ENCODE measurements at regions not wholly inside any gene's neighbourhood (a gene's known extent, or its start where the extent isn't known, plus 50 kb on each side); places are given as distances from the start of the nearest gene placed in this dataset.
A peak's percentile ranks its signal among the peaks of the same experiment; 100 is the strongest.

DNA sequence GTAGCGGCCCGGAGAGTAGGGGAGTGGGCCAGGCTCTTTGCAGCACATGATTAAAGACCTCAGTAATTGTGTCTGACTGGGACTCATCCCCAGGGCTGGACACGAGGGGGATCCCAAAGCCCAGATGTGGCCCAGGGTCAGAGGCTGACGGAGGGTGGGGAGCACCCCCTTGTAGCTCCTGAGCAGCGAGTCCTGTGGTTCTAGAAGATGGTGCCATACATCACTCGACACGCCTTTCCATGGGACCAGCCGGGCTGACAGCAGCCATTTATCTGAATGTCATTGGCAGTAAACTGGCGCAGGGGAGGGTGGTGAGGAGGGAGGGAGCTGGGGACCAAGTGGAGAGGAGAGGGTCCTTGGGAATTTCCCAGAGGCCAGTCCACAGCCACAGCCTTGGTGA lies 65.1 kb upstream of the FAM222A start:
- DNase-seq (ENCODE audit: low read depth in 4 of 4, low spot score in 2 of 4) = no peak

DNA sequence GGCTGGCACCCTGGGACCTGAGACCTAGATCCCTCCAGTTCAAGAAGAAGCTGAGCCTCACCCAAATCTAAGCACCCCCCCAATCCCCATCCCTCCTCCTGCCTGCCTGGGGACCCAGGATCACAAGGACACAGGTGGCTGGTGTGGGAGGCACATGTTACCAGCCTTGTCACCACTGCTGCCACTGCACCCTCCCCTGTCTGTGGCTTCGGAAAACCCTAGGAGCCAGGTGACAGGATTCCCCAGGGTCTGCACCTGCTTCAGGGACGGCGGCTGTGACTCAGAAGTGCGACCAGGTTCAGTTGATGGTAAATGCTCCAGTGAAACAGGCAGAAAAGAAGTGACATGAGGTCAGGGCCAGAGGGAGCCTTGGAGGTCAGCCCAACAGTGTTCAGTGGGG lies 62.8 kb upstream of the FAM222A start:
- no peak for DNase-seq (ENCODE audit: low read depth in 4 of 4, low spot score in 2 of 4)

GRCh38 chr12:109651596-109651995 lies 62.0 kb upstream of the FAM222A start:
- DNase-seq (ENCODE audit: low read depth in 4 of 4, low spot score in 2 of 4) = no peak

DNA sequence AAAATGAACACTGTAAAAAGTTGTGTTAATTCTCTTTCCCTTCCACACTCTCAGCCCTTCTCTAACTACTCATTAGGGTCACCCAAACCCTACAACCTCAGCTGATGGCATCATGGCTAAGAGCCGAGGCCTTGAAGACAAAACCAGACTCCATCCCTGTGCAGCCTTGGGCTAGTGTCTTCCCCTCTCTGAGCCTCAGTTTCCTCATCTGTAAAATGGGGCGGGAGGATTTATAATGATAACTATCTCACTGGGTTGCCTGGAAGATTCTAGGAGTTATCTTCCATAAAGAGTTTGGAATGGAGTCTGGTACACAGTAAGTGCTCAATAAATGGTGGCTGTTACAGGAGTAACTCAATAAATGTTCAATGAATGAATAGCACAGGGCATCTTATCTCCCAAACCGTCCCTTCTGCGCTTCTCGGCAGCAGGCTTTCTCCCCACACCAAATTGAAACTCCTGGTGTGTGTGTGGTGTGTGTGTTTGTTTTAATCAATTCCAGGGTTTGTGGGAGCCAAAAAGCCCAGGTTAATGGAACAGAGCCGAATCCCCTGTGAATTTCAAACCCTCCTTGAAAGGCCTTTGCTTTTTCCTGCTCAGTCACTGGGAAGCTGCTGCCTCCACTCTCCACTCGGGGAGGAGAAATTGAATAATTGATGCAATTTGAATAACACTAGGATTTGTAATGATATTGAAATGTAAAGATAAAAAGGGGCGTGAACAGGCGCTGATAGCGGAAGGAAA lies 61.2 kb upstream of the FAM222A start:
- no peak for DNase-seq (ENCODE audit: low read depth in 4 of 4, low spot score in 2 of 4)

DNA sequence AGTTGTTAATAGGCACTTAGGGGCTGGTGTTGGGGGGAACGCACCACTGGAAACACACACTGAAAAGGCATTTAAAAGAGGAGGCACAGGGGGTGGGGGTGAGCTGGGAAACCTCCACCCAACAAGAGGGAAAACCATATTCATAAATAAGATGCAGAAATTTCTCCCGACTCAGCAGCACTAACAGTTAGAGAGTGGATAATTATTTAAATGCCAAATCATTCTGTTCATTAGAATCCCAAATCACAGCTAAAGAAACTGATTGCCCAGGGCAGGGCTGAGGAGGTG lies 60.7 kb upstream of the FAM222A start:
- DNase-seq (ENCODE audit: low read depth in 4 of 4, low spot score in 2 of 4) = no peak

DNA sequence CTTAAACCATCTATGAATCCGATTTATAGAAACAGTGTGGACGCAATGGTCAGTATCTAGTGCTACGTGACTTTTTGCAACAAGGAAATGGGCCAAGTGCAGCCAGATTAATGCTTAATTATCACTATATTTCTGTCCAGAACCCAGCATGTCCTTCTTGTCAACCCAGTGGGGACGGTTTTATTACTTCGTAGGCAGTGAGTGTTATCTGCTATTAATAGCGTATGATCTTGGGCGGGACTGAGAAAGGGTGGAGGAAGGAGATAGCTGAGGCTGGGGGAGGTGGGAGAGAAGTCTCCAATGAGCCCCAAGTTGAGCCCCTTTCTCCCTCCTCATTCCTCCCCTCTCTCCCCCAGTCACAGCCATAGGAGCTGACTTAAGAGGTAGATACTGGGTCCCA lies 59.7 kb upstream of the FAM222A start:
- DNase-seq (ENCODE audit: low read depth in 4 of 4, low spot score in 2 of 4) = peak in 1 of 4 donors; percentile 40

DNA sequence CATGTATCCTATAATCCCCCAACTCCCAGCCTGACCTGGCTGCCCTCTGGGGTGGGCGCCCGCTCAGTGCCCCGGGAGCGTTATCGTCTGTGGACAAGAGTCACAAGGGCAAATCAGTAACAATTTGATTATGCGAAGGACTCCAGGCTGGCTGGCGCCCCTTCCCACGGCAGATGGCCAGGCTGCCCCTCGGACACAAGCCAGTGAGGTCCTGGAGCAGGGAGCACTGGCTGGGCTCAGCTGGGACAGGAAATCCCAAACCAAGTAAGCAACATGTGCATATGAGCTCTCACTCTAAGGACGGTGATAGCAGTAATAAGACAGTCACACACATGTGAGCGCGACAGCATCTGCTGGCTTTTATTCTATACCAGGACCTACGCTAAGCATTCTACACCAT lies 59.3 kb upstream of the FAM222A start:
- DNase-seq (ENCODE audit: low read depth in 4 of 4, low spot score in 2 of 4) = no peak

- DNase-seq (ENCODE audit: low read depth in 4 of 4, low spot score in 2 of 4) = no peak
Measured at GRCh38 chr12:109655578-109655977, 58.0 kb upstream of the FAM222A start.

GRCh38 chr12:109656743-109657142 lies 56.9 kb upstream of the FAM222A start:
- DNase-seq (ENCODE audit: low read depth in 4 of 4, low spot score in 2 of 4) = no peak

- DNase-seq (ENCODE audit: low read depth in 4 of 4, low spot score in 2 of 4) = no peak
Measured at GRCh38 chr12:109663795-109664194, 49.8 kb upstream of the FAM222A start.

Measured in left renal cortex interstitium (tissue), 4 donors.